Osteoblast (primary cell): ENCODE measurements at regions not wholly inside any gene's neighbourhood (a gene's known extent, or its start where the extent isn't known, plus 50 kb on each side); places are given as distances from the start of the nearest gene placed in this dataset.

Experiments used
- DNase-seq: peaks from one replicate; pipeline ENCODE4 v3.0.0; 2011; ENCODE audit warnings: low spot score, mixed read lengths; ENCODE audit not compliant: insufficient read length; ENCODE audit errors: missing footprints
- H2AFZ ChIP-seq: 2 replicates; pipeline ENCODE4 v1.6.0; 2011; ENCODE audit warnings: mild to moderate bottlenecking, low read length
- H3K27ac ChIP-seq: 2 replicates; pipeline ENCODE4 v1.5.1; 2011; ENCODE audit warnings: mild to moderate bottlenecking, low read depth, low read length, moderate library complexity
- H3K27me3 ChIP-seq: 2 replicates; pipeline ENCODE4 v1.6.0; 2012; ENCODE audit warnings: mild to moderate bottlenecking, control low read depth, inconsistent platforms, low read length, moderate library complexity; ENCODE audit not compliant: insufficient read depth
- H3K36me3 ChIP-seq: 2 replicates; pipeline ENCODE4 v1.5.1; 2011; ENCODE audit warnings: mild to moderate bottlenecking, low read length, control low read depth, moderate library complexity; ENCODE audit not compliant: insufficient read depth
- H3K4me1 ChIP-seq: 2 replicates; pipeline ENCODE4 v1.5.1; 2011; ENCODE audit warnings: mild to moderate bottlenecking, low read length, control low read depth, moderate library complexity; ENCODE audit not compliant: insufficient read depth
- H3K4me2 ChIP-seq: 2 replicates; pipeline ENCODE4 v1.6.0; 2011; ENCODE audit warnings: mild to moderate bottlenecking, low read length; ENCODE audit not compliant: insufficient read depth
- H3K4me3 ChIP-seq: fragments of 200-600 bp; sonication (generic); 3 replicates; pipeline ENCODE4 v1.5.1; 2012; ENCODE audit warnings: mild to moderate bottlenecking, low read length, inconsistent platforms; ENCODE audit not compliant: insufficient read depth
- H3K79me2 ChIP-seq: 2 replicates; pipeline ENCODE4 v1.6.0; 2012; ENCODE audit warnings: mild to moderate bottlenecking, low read length, control low read depth, inconsistent platforms; ENCODE audit not compliant: insufficient read depth
- H3K9me3 ChIP-seq: 2 replicates; pipeline ENCODE4 v1.5.1; 2011; ENCODE audit warnings: low read depth, low read length, control low read depth
- H4K20me1 ChIP-seq: 2 replicates; pipeline ENCODE4 v1.6.0; 2012; ENCODE audit warnings: mild to moderate bottlenecking, low read length, control low read depth; ENCODE audit not compliant: insufficient read depth
- TF ChIP-seq, protein P1 (sequence below): IDR thresholded peaks from 2 replicates; pipeline ENCODE4 v1.5.1; 2011; ENCODE audit warnings: mild to moderate bottlenecking, low read depth, low read length, moderate library complexity; ENCODE audit errors: extremely low read depth

- DNase-seq = no peak
- TF ChIP-seq, protein P1, sequence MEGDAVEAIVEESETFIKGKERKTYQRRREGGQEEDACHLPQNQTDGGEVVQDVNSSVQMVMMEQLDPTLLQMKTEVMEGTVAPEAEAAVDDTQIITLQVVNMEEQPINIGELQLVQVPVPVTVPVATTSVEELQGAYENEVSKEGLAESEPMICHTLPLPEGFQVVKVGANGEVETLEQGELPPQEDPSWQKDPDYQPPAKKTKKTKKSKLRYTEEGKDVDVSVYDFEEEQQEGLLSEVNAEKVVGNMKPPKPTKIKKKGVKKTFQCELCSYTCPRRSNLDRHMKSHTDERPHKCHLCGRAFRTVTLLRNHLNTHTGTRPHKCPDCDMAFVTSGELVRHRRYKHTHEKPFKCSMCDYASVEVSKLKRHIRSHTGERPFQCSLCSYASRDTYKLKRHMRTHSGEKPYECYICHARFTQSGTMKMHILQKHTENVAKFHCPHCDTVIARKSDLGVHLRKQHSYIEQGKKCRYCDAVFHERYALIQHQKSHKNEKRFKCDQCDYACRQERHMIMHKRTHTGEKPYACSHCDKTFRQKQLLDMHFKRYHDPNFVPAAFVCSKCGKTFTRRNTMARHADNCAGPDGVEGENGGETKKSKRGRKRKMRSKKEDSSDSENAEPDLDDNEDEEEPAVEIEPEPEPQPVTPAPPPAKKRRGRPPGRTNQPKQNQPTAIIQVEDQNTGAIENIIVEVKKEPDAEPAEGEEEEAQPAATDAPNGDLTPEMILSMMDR = no peak
- Histone ChIP-seq H3K4me1 (peaks cover 23% of the 10 kb centered on the region), H3K4me2 (no peak overlapping the region), H3K4me3 (no peak overlapping the region), H3K27ac (no peak overlapping the region), H4K20me1 (no peaks in the 10 kb centered on the region), H3K27me3 (no peaks in the 10 kb centered on the region), H3K36me3 (no peaks in the 10 kb centered on the region), H3K79me2 (no peaks in the 10 kb centered on the region), H3K9me3 (no peaks in the 10 kb centered on the region), H2AFZ (no peak overlapping the region)
Measured at GRCh38 chrX:859329-859728, 228.7 kb downstream of the SHOX start.

DNA sequence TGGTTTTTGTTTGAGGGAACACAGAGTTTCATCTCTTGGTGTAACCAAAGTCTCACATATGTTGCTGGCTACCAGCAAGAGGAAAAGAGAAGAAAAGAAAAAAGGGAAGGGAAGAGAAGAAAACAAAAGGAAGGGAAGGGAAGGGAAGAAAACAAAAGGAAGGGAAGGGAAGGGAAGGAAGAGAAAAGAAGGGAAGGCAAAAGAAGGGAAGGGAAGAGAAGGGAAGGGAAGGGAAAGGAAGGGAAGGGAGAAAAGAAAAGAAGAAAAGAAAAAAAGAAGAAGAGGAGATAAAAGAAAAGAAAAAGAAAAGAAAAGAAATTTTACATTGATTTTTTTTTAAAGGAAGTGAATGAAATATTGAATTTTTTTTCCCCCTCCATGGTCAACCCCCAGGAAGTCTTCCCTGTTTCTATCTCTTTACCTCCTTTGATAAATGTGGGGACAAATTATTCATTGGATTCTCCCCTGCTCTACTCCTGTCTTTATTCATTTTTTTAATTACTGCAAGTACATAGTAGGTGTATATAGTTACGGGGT lies 228.0 kb downstream of the SHOX start:
- no peak overlapping the region for H2AFZ ChIP-seq
- DNase-seq = no peak

DNA sequence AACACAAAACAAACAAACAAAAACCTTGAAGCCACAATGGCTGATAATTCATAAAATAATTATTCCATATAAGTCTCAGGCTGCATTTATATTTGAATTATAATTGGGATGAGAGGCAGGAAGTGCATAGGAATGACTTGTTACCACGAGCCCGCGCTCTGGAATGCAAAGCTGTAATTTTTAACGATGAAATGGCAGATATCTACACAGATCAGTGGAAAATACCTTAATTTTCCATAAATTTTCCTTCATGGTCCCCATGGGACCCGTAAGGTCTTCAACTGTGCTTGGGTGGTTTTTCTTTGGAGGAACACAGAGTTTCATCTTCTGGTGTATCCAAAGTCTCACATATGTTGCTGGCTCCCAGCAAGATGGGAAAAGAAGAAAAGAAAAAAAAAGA lies 226.8 kb downstream of the SHOX start:
- H2AFZ ChIP-seq = no peak overlapping the region
- H3K27ac ChIP-seq = peak overlapping the region; percentile 88
- peak overlapping the region; percentile 71 for H3K4me2 ChIP-seq
- DNase-seq = no peak
- TF ChIP-seq, protein P1 = no peak
- H3K27me3 ChIP-seq = no peaks in the 10 kb centered on the region
- H3K79me2 ChIP-seq = no peaks in the 10 kb centered on the region
- H3K4me1 ChIP-seq = peaks cover 23% of the 10 kb centered on the region
- H3K36me3 ChIP-seq = no peaks in the 10 kb centered on the region
- no peaks in the 10 kb centered on the region for H4K20me1 ChIP-seq
- peak overlapping the region; percentile 43 for H3K4me3 ChIP-seq
- H3K9me3 ChIP-seq = no peaks in the 10 kb centered on the region

More for the DNA sequence above, 228.0 kb downstream of the SHOX start:
- Histone ChIP-seq H4K20me1 (no peaks in the 10 kb centered on the region), H3K9me3 (no peaks in the 10 kb centered on the region), H3K4me1 (peaks cover 23% of the 10 kb centered on the region), H3K79me2 (no peaks in the 10 kb centered on the region), H3K27ac (no peak overlapping the region), H3K4me2 (no peak overlapping the region), H3K36me3 (no peaks in the 10 kb centered on the region), H3K4me3 (no peak overlapping the region), H3K27me3 (no peaks in the 10 kb centered on the region)
- TF ChIP-seq, protein P1 = no peak

- H3K27me3 ChIP-seq = no peaks in the 10 kb centered on the region
- H3K27ac ChIP-seq = peak overlapping the region; percentile 88
- H3K9me3 ChIP-seq = no peaks in the 10 kb centered on the region
- H3K79me2 ChIP-seq = no peaks in the 10 kb centered on the region
- no peaks in the 10 kb centered on the region for H4K20me1 ChIP-seq
- H3K4me1 ChIP-seq = peaks cover 17% of the 10 kb centered on the region
- TF ChIP-seq, protein P1 = no peak
- peak overlapping the region; percentile 43 for H3K4me3 ChIP-seq
- no peak for DNase-seq
- H3K4me2 ChIP-seq = peak overlapping the region; percentile 71
- H2AFZ ChIP-seq = no peak overlapping the region
- no peaks in the 10 kb centered on the region for H3K36me3 ChIP-seq
Measured at GRCh38 chrX:856566-857290, 226.1 kb downstream of the SHOX start.
